IMR-90 (cell line): ENCODE measurements at regions not wholly inside any gene's neighbourhood (a gene's known extent, or its start where the extent isn't known, plus 50 kb on each side); places are given as distances from the start of the nearest gene placed in this dataset.

Experiments used
- ATAC-seq: fragments of 200-7000 bp; cut with Tn5 transposase; 2 replicates; pipeline ENCODE4 v1.9.1; 2020; ENCODE audit warnings: low read depth, mild to moderate bottlenecking, moderate library complexity
- BruUV-seq: library from RNA; stranded (reverse); fragments of 400-500 nt; replicated peaks from 2 replicates; lab custom pipeline; 2021; lab: Mats Ljungman, UMichigan
- CTCF ChIA-PET: fragments of 300-600 bp; formaldehyde crosslinking; extraction: SDS; loops from one replicate; lab custom pipeline; 2021; ENCODE audit warnings: antibody characterized with exemption; lab: Yijun Ruan, JAX
- POLR2A ChIA-PET: fragments of 300-600 bp; sonication (Branson Sonifier 250); formaldehyde crosslinking; loops from one replicate; lab custom pipeline; 2022; ENCODE audit warnings: antibody characterized with exemption; ENCODE audit not compliant: unreplicated experiment; lab: Charles Lee
- DNase-seq: peaks from one replicate; pipeline ENCODE4 v3.0.0; 2013
- H2AFZ ChIP-seq: replicated peaks from 2 replicates; pipeline ENCODE3; 2013; ENCODE audit warnings: low read length, mild to moderate bottlenecking; ENCODE audit not compliant: poor library complexity
- H2AK5ac ChIP-seq: 2 replicates; pipeline ENCODE4 v1.6.1; 2013; ENCODE audit warnings: low read depth, low read length, inconsistent platforms
- H2AK9ac ChIP-seq: replicated peaks from 2 replicates; pipeline ENCODE3; 2013; ENCODE audit warnings: mild to moderate bottlenecking, low read depth, low read length, moderate library complexity; ENCODE audit not compliant: poor library complexity
- H2BK120ac ChIP-seq: 2 replicates; pipeline ENCODE4 v1.6.1; 2013; ENCODE audit warnings: low read depth, low read length, inconsistent platforms
- H2BK15ac ChIP-seq: 3 replicates; pipeline ENCODE4 v1.6.1; 2013; ENCODE audit warnings: low read depth, low read length, inconsistent platforms
- H2BK20ac ChIP-seq: 2 replicates; pipeline ENCODE4 v1.6.1; 2013; ENCODE audit warnings: low read depth, mild to moderate bottlenecking, inconsistent platforms, low read length, moderate library complexity
- H2BK5ac ChIP-seq: 2 replicates; pipeline ENCODE4 v1.6.1; 2013; ENCODE audit warnings: mild to moderate bottlenecking, low read depth, low read length, inconsistent platforms; ENCODE audit not compliant: poor library complexity, severe bottlenecking
- H3K14ac ChIP-seq: replicated peaks from 2 replicates; pipeline ENCODE4 v1.6.1; 2013; ENCODE audit warnings: low read depth, low read length, inconsistent platforms
- H3K18ac ChIP-seq: 2 replicates; pipeline ENCODE4 v1.6.1; 2013; ENCODE audit warnings: low read depth, low read length, control low read depth
- H3K23ac ChIP-seq: 2 replicates; pipeline ENCODE4 v1.6.1; 2013; ENCODE audit warnings: low read depth, low read length, inconsistent platforms
- H3K27ac ChIP-seq: 2 replicates; pipeline ENCODE4 v1.5.1; 2013; ENCODE audit warnings: mild to moderate bottlenecking, control low read depth, low read length; ENCODE audit not compliant: insufficient read depth
- H3K27me3 ChIP-seq: 2 replicates; pipeline ENCODE4 v1.6.1; 2013; ENCODE audit warnings: low read length; ENCODE audit not compliant: control insufficient read depth, insufficient read depth
- H3K36me3 ChIP-seq: 2 replicates; pipeline ENCODE4 v1.6.1; 2013; ENCODE audit warnings: low read length, mixed read lengths; ENCODE audit not compliant: control insufficient read depth, insufficient read depth
- H3K4ac ChIP-seq: 2 replicates; pipeline ENCODE4 v1.6.1; 2013; ENCODE audit warnings: low read depth, low read length, inconsistent platforms
- H3K4me1 ChIP-seq: 2 replicates; pipeline ENCODE4 v1.6.1; 2013; ENCODE audit warnings: low read length, mixed read lengths; ENCODE audit not compliant: control insufficient read depth, insufficient read depth
- H3K4me2 ChIP-seq: 2 replicates; pipeline ENCODE4 v1.6.1; 2013; ENCODE audit warnings: low read depth, mild to moderate bottlenecking, control low read depth, low read length, moderate library complexity
- H3K4me3 ChIP-seq: 2 replicates; pipeline ENCODE4 v1.5.1; 2013; ENCODE audit warnings: low read depth, mild to moderate bottlenecking, control low read depth, low read length, moderate library complexity; ENCODE audit not compliant: insufficient read depth
- H3K56ac ChIP-seq: 2 replicates; pipeline ENCODE4 v1.6.1; 2013; ENCODE audit warnings: low read length, inconsistent platforms; ENCODE audit not compliant: insufficient read depth; ENCODE audit errors: extremely low read depth
- H3K79me1 ChIP-seq, 2 experiments: 2 replicates each; pipeline ENCODE4 v1.6.1; 2013; ENCODE audit warnings: low read length in 2 of 2, inconsistent platforms in 1 of 2, low read depth in 1 of 2
- H3K9ac ChIP-seq: 2 replicates; pipeline ENCODE4 v1.6.1; 2013; ENCODE audit warnings: low read depth, low read length, control low read depth
- H3K9me1 ChIP-seq: 2 replicates; pipeline ENCODE4 v1.6.1; 2013; ENCODE audit warnings: low read length, inconsistent platforms; ENCODE audit not compliant: insufficient read depth
- H3K9me3 ChIP-seq: 2 replicates; pipeline ENCODE4 v1.6.1; 2013; ENCODE audit warnings: low read length; ENCODE audit not compliant: control insufficient read depth, insufficient read depth
- H4K20me1 ChIP-seq: 2 replicates; pipeline ENCODE4 v1.6.1; 2013; ENCODE audit warnings: low read length, inconsistent platforms; ENCODE audit not compliant: insufficient read depth
- H4K5ac ChIP-seq: 2 replicates; pipeline ENCODE4 v1.6.1; 2013; ENCODE audit warnings: mild to moderate bottlenecking, low read depth, low read length, control low read depth
- H4K8ac ChIP-seq, 2 experiments: 2 replicates each; pipeline ENCODE4 v1.6.1; 2013; ENCODE audit warnings: low read depth in 2 of 2, low read length in 2 of 2, control low read depth in 1 of 2, inconsistent platforms in 1 of 2
- H4K91ac ChIP-seq: 2 replicates; pipeline ENCODE4 v1.6.1; 2013; ENCODE audit warnings: low read depth, low read length, inconsistent platforms; ENCODE audit not compliant: insufficient read depth
- BHLHE40 ChIP-seq: fragments of 150-350 bp; IDR thresholded peaks from 2 replicates; pipeline ENCODE4 v1.6.1; 2016; ENCODE audit warnings: mild to moderate bottlenecking, low read depth, low read length
- CEBPB ChIP-seq: IDR thresholded peaks from 2 replicates; pipeline ENCODE4 v1.6.1; 2012; ENCODE audit warnings: low read depth, low read length, improper control_type of control experiment
- ELK1 ChIP-seq: fragments of 150-350 bp; IDR thresholded peaks from 2 replicates; pipeline ENCODE4 v1.6.1; 2016; ENCODE audit warnings: low read depth, mild to moderate bottlenecking, low read length, moderate library complexity, borderline replicate concordance
- FOS ChIP-seq: fragments of 150-350 bp; IDR thresholded peaks from 2 replicates; pipeline ENCODE4 v1.6.1; 2016; ENCODE audit warnings: low read depth, low read length
- MAFK ChIP-seq: IDR thresholded peaks from 2 replicates; pipeline ENCODE4 v1.6.1; 2012; ENCODE audit warnings: low read depth, low read length, improper control_type of control experiment
- MXI1 ChIP-seq: IDR thresholded peaks from 2 replicates; pipeline ENCODE4 v1.6.1; 2012; ENCODE audit warnings: low read depth, mild to moderate bottlenecking, low read length, moderate library complexity, borderline replicate concordance
- NFE2L2 ChIP-seq: fragments of 150-350 bp; IDR thresholded peaks from 2 replicates; pipeline ENCODE4 v1.6.1; 2016; ENCODE audit warnings: low read depth, mild to moderate bottlenecking, low read length
- POLR2A ChIP-seq: IDR thresholded peaks from 2 replicates; pipeline ENCODE4 v1.6.1; 2012; ENCODE audit warnings: mild to moderate bottlenecking, low read depth, low read length
- RAD21 ChIP-seq: IDR thresholded peaks from 2 replicates; pipeline ENCODE4 v1.6.1; 2012; ENCODE audit warnings: low read length, improper control_type of control experiment
- RCOR1 ChIP-seq: IDR thresholded peaks from 2 replicates; pipeline ENCODE4 v1.6.1; 2012; ENCODE audit warnings: mild to moderate bottlenecking, low read length, improper control_type of control experiment; ENCODE audit not compliant: insufficient replicate concordance
- RFX5 ChIP-seq: IDR thresholded peaks from 2 replicates; pipeline ENCODE4 v1.8.0; 2012; ENCODE audit warnings: low read depth, mild to moderate bottlenecking, low read length, moderate library complexity
- SMC3 ChIP-seq: fragments of 150-350 bp; IDR thresholded peaks from 2 replicates; pipeline ENCODE4 v1.6.1; 2016; ENCODE audit warnings: low read depth, mild to moderate bottlenecking, antibody characterized with exemption, low read length, moderate library complexity
- USF2 ChIP-seq: fragments of 150-350 bp; IDR thresholded peaks from 2 replicates; pipeline ENCODE4 v1.6.1; 2017; ENCODE audit warnings: mild to moderate bottlenecking, antibody characterized with exemption, low read length, low read depth
- WGBS, 2 experiments: methylation state at CpG; one replicate each; pipeline versions ENCODE4 v1.1.5 to v1.1.7; 2013; ENCODE audit warnings: missing lambda C conversion rate in 2 of 2; ENCODE audit not compliant: insufficient read length in 1 of 2; ENCODE audit errors: extremely low coverage in 2 of 2; 5-methylcytosine and 5-hydroxymethylcytosine counted together
- dilution Hi-C: fragments of 300-500 bp; cut with HindIII; formaldehyde crosslinking; loops from one replicate; pipeline ENCODE4 v1.14.3; 2018; ENCODE audit warnings: low sequenced_read_pairs; ENCODE audit not compliant: unreplicated experiment
- in situ Hi-C: fragments of 300-500 bp; cut with MboI; formaldehyde crosslinking; loops from 3 replicates; pipeline ENCODE4 v1.14.3; 2019; ENCODE audit warnings: low sequenced_read_pairs, inconsistent platforms, mixed read lengths
- intact Hi-C: fragments of 100-400 bp; cut with micrococcal nuclease; formaldehyde crosslinking; loops from 2 replicates; pipeline ENCODE4 v1.10.0; 2022

GRCh38 chr20:40274912-40275533, 414.0 kb downstream of the MAFB start:
- Histone ChIP-seq H3K18ac (no peak overlapping the region), H2BK5ac (no peak overlapping the region), H2AK9ac (no peak overlapping the region), H3K14ac (no peak overlapping the region), H2AFZ (no peak overlapping the region), H2BK120ac (no peak overlapping the region), H3K9me1 (no peaks in the 10 kb centered on the region), H3K4me3 (no peak overlapping the region), H3K36me3 (no peaks in the 10 kb centered on the region), H4K20me1 (no peaks in the 10 kb centered on the region), H4K91ac (no peak overlapping the region), H3K9ac (no peak overlapping the region), H2BK15ac (no peak overlapping the region), H4K8ac (no peak overlapping the region), H3K9me3 (no peaks in the 10 kb centered on the region), H4K5ac (no peak overlapping the region), H2AK5ac (no peak overlapping the region), H3K4me2 (no peak overlapping the region), H3K56ac (no peak overlapping the region), H3K4me1 (no peaks in the 10 kb centered on the region), H3K27ac (no peak overlapping the region), H3K27me3 (no peaks in the 10 kb centered on the region; the same call in 1 of the 2 replicates), H3K23ac (no peak overlapping the region), H3K4ac (no peak overlapping the region), H3K79me1 (no peaks in the 10 kb centered on the region), H2BK20ac (no peak overlapping the region)
- ATAC-seq, result no peak
- TF ChIP-seq RCOR1, result no peak
- no peak for TF ChIP-seq USF2
- no peak for TF ChIP-seq SMC3
- TF ChIP-seq POLR2A, result no peak
- no peak for TF ChIP-seq MXI1
- TF ChIP-seq BHLHE40, result no peak
- no peak for TF ChIP-seq ELK1
- TF ChIP-seq FOS, result no peak
- TF ChIP-seq RFX5, result no peak
- no peak for TF ChIP-seq MAFK
- TF ChIP-seq RAD21, result no peak
- TF ChIP-seq NFE2L2, result no peak
- TF ChIP-seq CEBPB, result no peak
- BruUV-seq, result no TSS peak
- 90% methylated on average over 2 of the region's 3 CpGs; no CpG with 5 or more reads in 1 of the 2 experiments for WGBS, 2 experiments
- POLR2A ChIA-PET, result no interaction called here
- intact Hi-C loops, result no loop called here
- CTCF ChIA-PET, result no interaction called here
- in situ Hi-C loops, result no loop called here
- dilution Hi-C loops, result no loop called here
- DNase-seq, result no peak
